Prostate gland (tissue), 2 donors: ENCODE measurements at regions not wholly inside any gene's neighbourhood (a gene's known extent, or its start where the extent isn't known, plus 50 kb on each side); places are given as distances from the start of the nearest gene placed in this dataset.

Experiments used
- DNase-seq: peaks from one replicate; pipeline ENCODE4 v3.0.0-alpha.2; 2019; ENCODE audit warnings: low spot score
- H3K27ac ChIP-seq, 2 donors: fragments of 200-600 bp; sonication (generic); 2 replicates each; pipeline ENCODE4 v1.5.1; 2017 to 2019
- H3K27me3 ChIP-seq: fragments of 200-600 bp; sonication (generic); replicated peaks from 2 replicates; pipeline ENCODE4 v1.5.1; 2019; ENCODE audit not compliant: insufficient read depth
- H3K36me3 ChIP-seq, 2 donors: fragments of 200-600 bp; sonication (generic); 1 replicate in 1 of 2; 2 replicates in 1 of 2; pipeline versions ENCODE4 v1.5.1 to v1.8.1; 2017 to 2019
- H3K4me1 ChIP-seq: fragments of 200-600 bp; sonication (generic); replicated peaks from 2 replicates; pipeline ENCODE4 v1.5.1; 2019
- H3K4me3 ChIP-seq, 2 donors: fragments of 200-600 bp; sonication (generic); 2 replicates each; pipeline ENCODE4 v1.5.1; 2017 to 2019
- H3K9me3 ChIP-seq: fragments of 200-600 bp; sonication (generic); 2 replicates; pipeline ENCODE4 v1.5.1; 2017
- CTCF ChIP-seq, 4 experiments: fragments of 200-600 bp in 2 of 4; fragments of 450-650 bp in 2 of 4; sonication (generic) in 2 of 4; IDR thresholded peaks; 1 replicate in 3 of 4; 2 replicates in 1 of 4; pipeline ENCODE4 v1.5.1; 2016 to 2019; ENCODE audit warnings: antibody characterized with exemption in 4 of 4, mild to moderate bottlenecking in 2 of 4, moderate library complexity in 2 of 4
- POLR2A ChIP-seq: fragments of 450-650 bp; IDR thresholded peaks from one replicate; pipeline ENCODE4 v1.6.1; 2016; ENCODE audit warnings: antibody characterized with exemption, mild to moderate bottlenecking
- POLR2AphosphoS5 ChIP-seq: sonication (generic); formaldehyde crosslinking; IDR thresholded peaks from one replicate; pipeline ENCODE4 v1.6.1; 2017; ENCODE audit warnings: antibody characterized with exemption
- WGBS: methylation state at CpG from one replicate; pipeline ENCODE4 v1.1.5; 2018; 5-methylcytosine and 5-hydroxymethylcytosine counted together
- intact Hi-C: fragments of 100-400 bp; cut with DNase I; formaldehyde crosslinking; loops from one replicate; pipeline ENCODE4 v1.14.2; 2022

- intact Hi-C loops = no loop called here
- WGBS = 45% methylated on average over 3 of the region's 3 CpGs
- H3K27me3 ChIP-seq = no peaks in the 10 kb centered on the region
- H3K4me3 ChIP-seq = no peak overlapping the region
- DNase-seq = no peak
- no peaks in the 10 kb centered on the region for H3K36me3 ChIP-seq
- H3K9me3 ChIP-seq = no peaks in the 10 kb centered on the region
- TF ChIP-seq CTCF (IDR thresholded peaks at IDR 0.05) (no peak), POLR2A (no peak), POLR2AphosphoS5 (no peak)
- H3K27ac ChIP-seq = no peak overlapping the region
- peaks cover 6% of the 10 kb centered on the region for H3K4me1 ChIP-seq
Measured at GRCh38 chr3:72372161-72372560, 476.1 kb downstream of the SHQ1 start.

GRCh38 chr3:72371431-72371830, 476.8 kb downstream of the SHQ1 start:
- H3K27ac ChIP-seq = no peak overlapping the region
- no peaks in the 10 kb centered on the region for H3K27me3 ChIP-seq
- no peaks in the 10 kb centered on the region for H3K36me3 ChIP-seq
- no peaks in the 10 kb centered on the region for H3K9me3 ChIP-seq
- WGBS = 90% methylated on average over 7 of the region's 7 CpGs
- H3K4me3 ChIP-seq = no peak overlapping the region
- intact Hi-C loops = no loop called here
- DNase-seq = no peak
- no peak for TF ChIP-seq POLR2AphosphoS5
- TF ChIP-seq POLR2A = no peak
- no peak for TF ChIP-seq CTCF (IDR thresholded peaks at IDR 0.05)
- peaks cover 6% of the 10 kb centered on the region for H3K4me1 ChIP-seq

GRCh38 chr3:72370947-72371346, 477.3 kb downstream of the SHQ1 start:
- H3K27ac ChIP-seq = no peak overlapping the region
- intact Hi-C loops = no loop called here
- DNase-seq = no peak

GRCh38 chr3:72369681-72370080, 478.6 kb downstream of the SHQ1 start:
- Histone ChIP-seq H3K27ac (no peak overlapping the region), H3K4me3 (no peak overlapping the region), H3K36me3 (no peaks in the 10 kb centered on the region), H3K4me1 (no peaks in the 10 kb centered on the region), H3K9me3 (no peaks in the 10 kb centered on the region), H3K27me3 (no peaks in the 10 kb centered on the region)
- intact Hi-C loops = no loop called here
- WGBS = 96% methylated on average over 6 of the region's 6 CpGs
- TF ChIP-seq CTCF (IDR thresholded peaks at IDR 0.05) (no peak), POLR2AphosphoS5 (no peak), POLR2A (no peak)
- DNase-seq = no peak

More at GRCh38 chr3:72370947-72371346, 477.3 kb downstream of the SHQ1 start:
- no peak overlapping the region for H3K4me3 ChIP-seq
- WGBS = 86% methylated on average over 11 of the region's 11 CpGs
- H3K36me3 ChIP-seq = no peaks in the 10 kb centered on the region
- no peaks in the 10 kb centered on the region for H3K9me3 ChIP-seq
- TF ChIP-seq POLR2A (no peak), CTCF (IDR thresholded peaks at IDR 0.05) (no peak), POLR2AphosphoS5 (no peak)
- H3K4me1 ChIP-seq = peaks cover 6% of the 10 kb centered on the region
- no peaks in the 10 kb centered on the region for H3K27me3 ChIP-seq

- no peak overlapping the region for H3K27ac ChIP-seq
- H3K9me3 ChIP-seq = no peaks in the 10 kb centered on the region
- no peak for DNase-seq
- intact Hi-C loops = no loop called here
- TF ChIP-seq POLR2A (no peak), CTCF (IDR thresholded peaks at IDR 0.05) (no peak), POLR2AphosphoS5 (no peak)
- no peak overlapping the region for H3K4me3 ChIP-seq
- no peaks in the 10 kb centered on the region for H3K27me3 ChIP-seq
- H3K4me1 ChIP-seq = no peaks in the 10 kb centered on the region
- 80% methylated on average over 12 of the region's 12 CpGs for WGBS
- no peaks in the 10 kb centered on the region for H3K36me3 ChIP-seq
Measured at GRCh38 chr3:72368331-72368975, 479.8 kb downstream of the SHQ1 start.
